HepG2 (cell line): ENCODE measurements at regions not wholly inside any gene's neighbourhood (a gene's known extent, or its start where the extent isn't known, plus 50 kb on each side); places are given as distances from the start of the nearest gene placed in this dataset.

Experiments
- ATAC-seq: fragments of 200-7000 bp; cut with Tn5 transposase; 3 replicates; pipeline ENCODE4 v1.9.1; 2020; ENCODE audit warnings: mild to moderate bottlenecking, moderate library complexity
- BruUV-seq: library from RNA; stranded (reverse); fragments of 400-500 nt; replicated peaks from 2 replicates; lab custom pipeline; 2021; lab: Mats Ljungman, UMichigan
- CTCF ChIA-PET: fragments of 300-600 bp; formaldehyde crosslinking; extraction: SDS; loops from one replicate; lab custom pipeline; 2021; ENCODE audit warnings: low total read pairs, inconsistent platforms, low intra/inter-chr PET ratio; lab: Yijun Ruan, JAX
- POLR2A ChIA-PET: fragments of 350-600 bp; sonication (Branson Sonifier 250); formaldehyde crosslinking; loops from one replicate; lab custom pipeline; 2020; ENCODE audit warnings: antibody characterized with exemption, inconsistent platforms; lab: Yijun Ruan, JAX
- DNase-seq: peaks from one replicate; pipeline ENCODE4 v3.0.0-alpha.2; 2015; ENCODE audit warnings: low spot score
- FAIRE-seq: peaks from 3 replicates; lab custom pipeline; 2011; peaks lifted over from hg19 to GRCh38; lab: Jason Lieb, UNC
- H2AFZ ChIP-seq: one replicate; pipeline ENCODE4 v1.6.1; 2011; ENCODE audit warnings: low read length, inconsistent platforms
- H3K27ac ChIP-seq: fragments of 300-600 bp; 3 replicates; pipeline ENCODE4 v1.8.0; 2011; ENCODE audit warnings: mixed run types, mild to moderate bottlenecking, mixed read lengths, low read length, inconsistent platforms; ENCODE audit not compliant: insufficient read depth; ENCODE audit errors: extremely low read length
- H3K27me3 ChIP-seq, 2 experiments: fragments of 200-600 bp in 1 of 2; 2 replicates in 1 of 2; 3 replicates in 1 of 2; pipeline versions ENCODE4 v1.6.0 to v1.8.0; 2011; ENCODE audit warnings: low read length in 2 of 2, mild to moderate bottlenecking in 2 of 2, moderate library complexity in 2 of 2, inconsistent platforms in 1 of 2; ENCODE audit not compliant: insufficient read depth in 2 of 2, control insufficient read depth in 1 of 2
- H3K36me3 ChIP-seq, 2 experiments: fragments of 200-600 bp in 1 of 2; replicated peaks in 1 of 2; 2 replicates in 1 of 2; 3 replicates in 1 of 2; pipeline versions ENCODE4 v1.5.1 to v1.8.0; 2011; ENCODE audit warnings: low read length in 2 of 2, inconsistent platforms in 1 of 2; ENCODE audit not compliant: insufficient read depth in 2 of 2, control insufficient read depth in 1 of 2
- H3K4me1 ChIP-seq: 2 replicates; pipeline ENCODE4 v1.5.1; 2012; ENCODE audit warnings: low read length, inconsistent platforms; ENCODE audit not compliant: insufficient read depth
- H3K4me2 ChIP-seq: 2 replicates; pipeline ENCODE4 v1.6.0; 2011; ENCODE audit warnings: low read depth, low read length, inconsistent platforms
- H3K4me3 ChIP-seq, 3 experiments: fragments of 200-600 bp in 1 of 3; sonication (generic), shearing (Covaris generic) in 1 of 3; replicated peaks in 1 of 3; 2 replicates each; pipeline ENCODE4 v1.5.1; 2011 to 2016; ENCODE audit warnings: low read length in 3 of 3, inconsistent platforms in 2 of 3, low read depth in 2 of 3, mild to moderate bottlenecking in 2 of 3, control low read depth in 1 of 3, mixed read lengths in 1 of 3; ENCODE audit not compliant: insufficient read depth in 1 of 3
- H3K79me2 ChIP-seq: one replicate; pipeline ENCODE4 v1.6.1; 2011; ENCODE audit warnings: low read length, inconsistent platforms; ENCODE audit not compliant: insufficient read depth
- H3K9ac ChIP-seq: 2 replicates; pipeline ENCODE4 v1.6.0; 2011; ENCODE audit warnings: mild to moderate bottlenecking, low read depth, low read length, inconsistent platforms; ENCODE audit not compliant: insufficient read depth
- H3K9me3 ChIP-seq: 2 replicates; pipeline ENCODE4 v1.5.1; 2012; ENCODE audit warnings: mild to moderate bottlenecking, low read length
- H4K20me1 ChIP-seq: 2 replicates; pipeline ENCODE4 v1.6.0; 2011; ENCODE audit warnings: inconsistent platforms, mild to moderate bottlenecking, low read length, moderate library complexity; ENCODE audit not compliant: insufficient read depth
- ELF1 ChIP-seq: sonication (generic); formaldehyde crosslinking; IDR thresholded peaks from 2 replicates; pipeline ENCODE4 v1.4.0; 2020; ENCODE audit warnings: missing genetic modification reagents
- HOXA7 ChIP-seq: sonication (generic); formaldehyde crosslinking; IDR thresholded peaks from 2 replicates; pipeline ENCODE4 v1.8.1; 2022; ENCODE audit warnings: mild to moderate bottlenecking, missing genetic modification reagents, moderate library complexity
- MIXL1 ChIP-seq: IDR thresholded peaks from 2 replicates; pipeline ENCODE4 v1.6.1; 2016
- PAXIP1 ChIP-seq: sonication (generic); formaldehyde crosslinking; conservative IDR thresholded peaks from 2 replicates; pipeline ENCODE4 v1.4.0; 2020; ENCODE audit warnings: mild to moderate bottlenecking, missing genetic modification reagents, moderate library complexity
- WGBS: methylation state at CpG from one replicate; pipeline ENCODE4 v1.1.6; 2017; ENCODE audit warnings: low lambda C conversion rate; 5-methylcytosine and 5-hydroxymethylcytosine counted together
- in situ Hi-C: cut with HindIII; loops from 2 replicates; pipeline ENCODE4 v1.10.0; 2017; ENCODE audit warnings: low pct_unique_long_range_greater_than_20kb; ENCODE audit not compliant: extremely low pct_ligation_motif_present
- intact Hi-C: fragments of 100-400 bp; cut with micrococcal nuclease; formaldehyde crosslinking; loops from one replicate; pipeline ENCODE4 v1.10.0; 2022; ENCODE audit not compliant: unreplicated experiment
- TF ChIP-seq, protein P1 (sequence below): sonication (generic); formaldehyde crosslinking; IDR thresholded peaks from 2 replicates; pipeline ENCODE4 v1.8.1; 2022; ENCODE audit warnings: low read depth, mild to moderate bottlenecking, missing genetic modification reagents
- TF ChIP-seq, protein P2 (sequence below): sonication (generic); formaldehyde crosslinking; IDR thresholded peaks from 2 replicates; pipeline ENCODE4 v1.4.0; 2020; ENCODE audit warnings: missing genetic modification reagents, mild to moderate bottlenecking, borderline replicate concordance

- intact Hi-C loops (no loop called here), in situ Hi-C loops (no loop called here)
- Histone ChIP-seq H4K20me1 (no peaks in the 10 kb centered on the region), H3K27me3 (no peaks in the 10 kb centered on the region), H3K4me1 (no peaks in the 10 kb centered on the region), H3K4me3 (no peak overlapping the region), H3K27ac (no peak overlapping the region), H3K9ac (no peak overlapping the region), H3K36me3 (no peaks in the 10 kb centered on the region), H2AFZ (no peak overlapping the region), H3K4me2 (no peak overlapping the region), H3K79me2 (no peaks in the 10 kb centered on the region), H3K9me3 (no peaks in the 10 kb centered on the region)
- DNase-seq (no peak), FAIRE-seq (no peak), ATAC-seq (no peak)
- 61% methylated on average over 3 of the region's 3 CpGs for WGBS
- POLR2A ChIA-PET: no interaction called here
- TF ChIP-seq PAXIP1 (CRISPR knock-in tag) (no peak), HOXA7 (CRISPR knock-in tag) (no peak), MIXL1 (CRISPR knock-in tag) (no peak), ELF1 (CRISPR knock-in tag) (no peak)
- TF ChIP-seq, protein P1, sequence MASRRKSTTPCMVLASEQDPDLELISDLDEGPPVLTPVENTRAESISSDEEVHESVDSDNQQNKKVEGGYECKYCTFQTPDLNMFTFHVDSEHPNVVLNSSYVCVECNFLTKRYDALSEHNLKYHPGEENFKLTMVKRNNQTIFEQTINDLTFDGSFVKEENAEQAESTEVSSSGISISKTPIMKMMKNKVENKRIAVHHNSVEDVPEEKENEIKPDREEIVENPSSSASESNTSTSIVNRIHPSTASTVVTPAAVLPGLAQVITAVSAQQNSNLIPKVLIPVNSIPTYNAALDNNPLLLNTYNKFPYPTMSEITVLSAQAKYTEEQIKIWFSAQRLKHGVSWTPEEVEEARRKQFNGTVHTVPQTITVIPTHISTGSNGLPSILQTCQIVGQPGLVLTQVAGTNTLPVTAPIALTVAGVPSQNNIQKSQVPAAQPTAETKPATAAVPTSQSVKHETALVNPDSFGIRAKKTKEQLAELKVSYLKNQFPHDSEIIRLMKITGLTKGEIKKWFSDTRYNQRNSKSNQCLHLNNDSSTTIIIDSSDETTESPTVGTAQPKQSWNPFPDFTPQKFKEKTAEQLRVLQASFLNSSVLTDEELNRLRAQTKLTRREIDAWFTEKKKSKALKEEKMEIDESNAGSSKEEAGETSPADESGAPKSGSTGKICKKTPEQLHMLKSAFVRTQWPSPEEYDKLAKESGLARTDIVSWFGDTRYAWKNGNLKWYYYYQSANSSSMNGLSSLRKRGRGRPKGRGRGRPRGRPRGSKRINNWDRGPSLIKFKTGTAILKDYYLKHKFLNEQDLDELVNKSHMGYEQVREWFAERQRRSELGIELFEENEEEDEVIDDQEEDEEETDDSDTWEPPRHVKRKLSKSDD: no peak
- TF ChIP-seq, protein P2, sequence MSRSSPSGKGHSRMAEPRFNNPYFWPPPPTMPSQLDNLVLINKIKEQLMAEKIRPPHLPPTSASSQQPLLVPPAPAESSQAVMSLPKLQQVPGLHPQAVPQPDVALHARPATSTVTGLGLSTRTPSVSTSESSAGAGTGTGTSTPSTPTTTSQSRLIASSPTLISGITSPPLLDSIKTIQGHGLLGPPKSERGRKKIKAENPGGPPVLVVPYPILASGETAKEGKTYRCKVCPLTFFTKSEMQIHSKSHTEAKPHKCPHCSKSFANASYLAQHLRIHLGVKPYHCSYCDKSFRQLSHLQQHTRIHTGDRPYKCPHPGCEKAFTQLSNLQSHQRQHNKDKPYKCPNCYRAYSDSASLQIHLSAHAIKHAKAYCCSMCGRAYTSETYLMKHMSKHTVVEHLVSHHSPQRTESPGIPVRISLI (CRISPR knock-in tag): no peak
- BruUV-seq: no TSS peak
- CTCF ChIA-PET: no interaction called here
Observed at GRCh38 chr6:147726342-147726741, 217.9 kb downstream of the SAMD5 start.
